Ascending aorta (tissue), 2 donors: ENCODE measurements at regions not wholly inside any gene's neighbourhood (a gene's known extent, or its start where the extent isn't known, plus 50 kb on each side); places are given as distances from the start of the nearest gene placed in this dataset.
"Not testable (repeated sequence)": the region's sequence is repeated elsewhere in the genome, so short reads cannot be mapped to it uniquely, and the experiment has no call there.

Experiments
- DNase-seq, 2 donors: peaks; one replicate each; pipeline ENCODE4 v3.0.0-alpha.2; 2019; ENCODE audit warnings: low spot score in 2 of 2
- H3K27ac ChIP-seq, 2 donors: fragments of 200-600 bp; sonication (generic); one replicate each; pipeline ENCODE4 v1.5.1; 2016 to 2017; ENCODE audit warnings: mild to moderate bottlenecking in 1 of 2
- H3K27me3 ChIP-seq: fragments of 200-600 bp; sonication (generic); one replicate; pipeline ENCODE4 v1.5.1; 2017
- H3K36me3 ChIP-seq, 2 donors: fragments of 200-600 bp; sonication (generic); one replicate each; pipeline ENCODE4 v1.5.1; 2016
- H3K4me1 ChIP-seq, 2 donors: fragments of 200-600 bp; sonication (generic); one replicate each; pipeline ENCODE4 v1.5.1; 2016 to 2017; ENCODE audit warnings: mild to moderate bottlenecking in 1 of 2
- H3K4me3 ChIP-seq, 2 donors: fragments of 200-600 bp; sonication (generic); one replicate each; pipeline ENCODE4 v1.5.1; 2016 to 2017; ENCODE audit warnings: mild to moderate bottlenecking in 1 of 2
- H3K9me3 ChIP-seq, 2 donors: fragments of 200-600 bp; sonication (generic); one replicate each; pipeline ENCODE4 v1.5.1; 2016
- intact Hi-C: fragments of 100-400 bp; cut with DNase I; formaldehyde crosslinking; loops from one replicate; pipeline ENCODE4 v1.15.1; 2023
- TF ChIP-seq, protein P1 (sequence below), 3 experiments: fragments of 200-600 bp in 2 of 3; fragments of 450-650 bp in 1 of 3; sonication (generic) in 2 of 3; IDR thresholded peaks; one replicate each; pipeline ENCODE4 v1.5.1; 2016 to 2019; ENCODE audit warnings: antibody characterized with exemption in 3 of 3, mild to moderate bottlenecking in 1 of 3, moderate library complexity in 1 of 3

DNA sequence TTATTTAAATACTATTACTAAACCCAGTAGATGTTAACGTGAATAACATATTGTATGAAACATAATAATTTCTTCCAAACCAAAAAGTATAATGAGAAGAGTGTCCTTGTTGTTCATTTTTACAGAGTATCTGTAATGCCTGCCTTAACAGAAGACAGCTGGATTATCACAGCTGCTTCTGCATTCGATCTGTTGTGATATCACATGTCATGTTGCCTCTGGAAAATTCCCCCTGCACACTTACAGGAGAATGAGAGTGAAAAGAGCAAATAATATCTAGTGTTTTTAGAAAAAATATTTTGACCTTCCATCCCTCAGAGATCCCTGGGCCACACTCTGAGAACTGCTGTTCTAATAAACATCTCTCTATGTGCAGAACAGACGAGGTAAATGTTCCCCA lies 240.1 kb upstream of the NOCT start:
- DNase-seq = no peak
- H3K4me1 ChIP-seq = no peaks in the 10 kb centered on the region
- TF ChIP-seq, protein P1, sequence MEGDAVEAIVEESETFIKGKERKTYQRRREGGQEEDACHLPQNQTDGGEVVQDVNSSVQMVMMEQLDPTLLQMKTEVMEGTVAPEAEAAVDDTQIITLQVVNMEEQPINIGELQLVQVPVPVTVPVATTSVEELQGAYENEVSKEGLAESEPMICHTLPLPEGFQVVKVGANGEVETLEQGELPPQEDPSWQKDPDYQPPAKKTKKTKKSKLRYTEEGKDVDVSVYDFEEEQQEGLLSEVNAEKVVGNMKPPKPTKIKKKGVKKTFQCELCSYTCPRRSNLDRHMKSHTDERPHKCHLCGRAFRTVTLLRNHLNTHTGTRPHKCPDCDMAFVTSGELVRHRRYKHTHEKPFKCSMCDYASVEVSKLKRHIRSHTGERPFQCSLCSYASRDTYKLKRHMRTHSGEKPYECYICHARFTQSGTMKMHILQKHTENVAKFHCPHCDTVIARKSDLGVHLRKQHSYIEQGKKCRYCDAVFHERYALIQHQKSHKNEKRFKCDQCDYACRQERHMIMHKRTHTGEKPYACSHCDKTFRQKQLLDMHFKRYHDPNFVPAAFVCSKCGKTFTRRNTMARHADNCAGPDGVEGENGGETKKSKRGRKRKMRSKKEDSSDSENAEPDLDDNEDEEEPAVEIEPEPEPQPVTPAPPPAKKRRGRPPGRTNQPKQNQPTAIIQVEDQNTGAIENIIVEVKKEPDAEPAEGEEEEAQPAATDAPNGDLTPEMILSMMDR (IDR thresholded peaks at IDR 0.05) = no peak
- H3K27ac ChIP-seq = no peak overlapping the region
- no peak overlapping the region for H3K4me3 ChIP-seq
- intact Hi-C loops = no loop called here
- no peaks in the 10 kb centered on the region for H3K36me3 ChIP-seq
- H3K9me3 ChIP-seq = no peaks in the 10 kb centered on the region
- H3K27me3 ChIP-seq = no peaks in the 10 kb centered on the region

DNA sequence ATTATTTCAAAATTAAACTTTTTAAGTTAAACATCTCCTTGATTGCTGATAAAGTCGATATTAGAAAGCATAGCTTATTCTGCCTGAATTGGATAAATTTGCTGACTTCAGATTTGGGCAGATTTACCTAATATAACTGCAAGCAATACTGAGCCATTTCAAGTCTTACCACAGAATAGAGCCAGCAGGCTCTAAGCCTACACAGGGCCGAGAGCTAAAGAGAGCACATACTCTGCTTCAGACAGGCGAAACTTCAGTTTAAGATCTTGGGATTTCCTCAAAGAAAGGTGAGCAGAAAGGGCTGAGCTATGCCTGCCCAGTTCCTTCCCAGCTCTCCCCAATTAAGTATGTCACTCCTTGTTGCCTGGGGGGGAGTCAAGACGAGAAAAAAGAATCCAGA lies 240.6 kb upstream of the NOCT start:
- no peak overlapping the region for H3K27ac ChIP-seq
- intact Hi-C loops = no loop called here
- H3K36me3 ChIP-seq = no peaks in the 10 kb centered on the region
- H3K4me1 ChIP-seq = no peaks in the 10 kb centered on the region
- H3K4me3 ChIP-seq = no peak overlapping the region
- TF ChIP-seq, protein P1 (IDR thresholded peaks at IDR 0.05) = no peak
- no peaks in the 10 kb centered on the region for H3K27me3 ChIP-seq
- no peak for DNase-seq
- no peaks in the 10 kb centered on the region for H3K9me3 ChIP-seq

GRCh38 chr4:138774125-138774524 lies 241.5 kb upstream of the NOCT start:
- H3K4me1 ChIP-seq, H3K36me3 ChIP-seq, H3K27ac ChIP-seq, H3K27me3 ChIP-seq, intact Hi-C loops, DNase-seq, H3K9me3 ChIP-seq, H3K4me3 ChIP-seq: not testable (repeated sequence)

GRCh38 chr4:138773321-138773720 lies 242.3 kb upstream of the NOCT start:
- H3K27ac ChIP-seq = no peak overlapping the region
- H3K4me1 ChIP-seq = no peaks in the 10 kb centered on the region
- no peak overlapping the region for H3K4me3 ChIP-seq
- no peaks in the 10 kb centered on the region for H3K9me3 ChIP-seq
- intact Hi-C loops = no loop called here
- H3K36me3 ChIP-seq = no peaks in the 10 kb centered on the region
- H3K27me3 ChIP-seq = no peaks in the 10 kb centered on the region
- DNase-seq = no peak
- TF ChIP-seq, protein P1 (IDR thresholded peaks at IDR 0.05) = no peak

DNA sequence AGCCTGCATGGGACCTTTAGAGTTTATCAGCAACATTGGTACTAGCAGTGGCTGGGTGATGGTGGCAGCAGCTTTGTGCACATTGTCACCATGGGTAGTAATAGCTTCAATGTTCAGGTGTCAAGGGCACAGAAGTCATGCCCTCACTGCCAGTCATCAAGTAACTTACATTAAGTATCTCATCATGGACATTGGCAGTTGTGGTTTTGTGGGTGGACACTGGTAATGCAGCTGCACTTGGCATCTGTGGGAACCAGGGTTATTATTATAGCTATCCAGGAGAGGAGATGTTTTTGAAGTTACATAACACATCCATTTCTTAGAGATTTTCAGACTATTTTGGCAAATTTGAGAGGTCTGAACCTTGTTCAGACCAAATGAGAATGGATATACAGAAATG lies 243.2 kb upstream of the NOCT start:
- H3K27me3 ChIP-seq = no peaks in the 10 kb centered on the region
- intact Hi-C loops = no loop called here
- no peak overlapping the region for H3K27ac ChIP-seq
- no peaks in the 10 kb centered on the region for H3K4me1 ChIP-seq
- DNase-seq = no peak
- H3K4me3 ChIP-seq = no peak overlapping the region
- H3K36me3 ChIP-seq = no peaks in the 10 kb centered on the region
- no peaks in the 10 kb centered on the region for H3K9me3 ChIP-seq
- TF ChIP-seq, protein P1 (IDR thresholded peaks at IDR 0.05) = no peak

- H3K4me1 ChIP-seq = no peaks in the 10 kb centered on the region
- no peaks in the 10 kb centered on the region for H3K36me3 ChIP-seq
- no peak for DNase-seq
- no peak overlapping the region for H3K4me3 ChIP-seq
- intact Hi-C loops = no loop called here
- no peaks in the 10 kb centered on the region for H3K9me3 ChIP-seq
- no peak overlapping the region for H3K27ac ChIP-seq
- TF ChIP-seq, protein P1 (IDR thresholded peaks at IDR 0.05) = no peak
- no peaks in the 10 kb centered on the region for H3K27me3 ChIP-seq
These were observed 244.8 kb upstream of the NOCT start for GRCh38 chr4:138770818-138771217.
